HepG2 (cell line): ENCODE measurements at regions not wholly inside any gene's neighbourhood (a gene's known extent, or its start where the extent isn't known, plus 50 kb on each side); places are given as distances from the start of the nearest gene placed in this dataset.

Experiments used
- FOSL2 ChIP-seq: sonication (generic); formaldehyde crosslinking; IDR thresholded peaks from 2 replicates; pipeline ENCODE4 v1.4.0; 2020; ENCODE audit warnings: missing genetic modification reagents
- HMG20B ChIP-seq: conservative IDR thresholded peaks from 2 replicates; pipeline ENCODE4 v1.6.1; 2016; ENCODE audit warnings: missing genetic modification reagents, missing compliant biosample characterization
- MED8 ChIP-seq: sonication (generic); formaldehyde crosslinking; IDR thresholded peaks from 2 replicates; pipeline ENCODE4 v1.8.1; 2023; ENCODE audit warnings: mild to moderate bottlenecking, missing genetic modification reagents; ENCODE audit not compliant: insufficient replicate concordance
- TOE1 ChIP-seq: sonication (generic); formaldehyde crosslinking; IDR thresholded peaks from 2 replicates; pipeline ENCODE4 v1.4.0; 2020; ENCODE audit warnings: mild to moderate bottlenecking, missing genetic modification reagents

DNA sequence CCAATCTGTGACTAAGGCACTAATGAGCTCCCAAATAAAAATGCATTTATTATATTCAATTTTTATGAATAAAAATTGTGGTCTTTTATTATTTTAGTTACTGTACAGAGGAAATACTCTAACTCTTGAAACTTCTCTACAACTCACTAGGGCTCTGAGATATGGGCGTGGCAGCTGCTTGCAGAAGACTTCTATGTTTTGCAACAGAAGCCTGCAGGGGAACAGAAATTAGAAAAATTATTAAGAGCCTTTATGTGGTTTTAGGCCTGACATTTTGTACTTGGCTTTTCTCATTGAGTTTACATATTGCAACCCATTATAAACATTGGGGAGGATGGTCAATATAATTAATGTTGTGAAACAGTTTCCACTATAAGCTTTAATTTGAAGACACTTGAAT lies 581.4 kb downstream of the TNS3 start:
- TF ChIP-seq HMG20B (CRISPR knock-in tag) (no peak), TOE1 (CRISPR knock-in tag) (no peak), FOSL2 (CRISPR knock-in tag) (no peak), MED8 (no peak)
